ENCODE measurements at regions not wholly inside any gene's neighbourhood (a gene's known extent, or its start where the extent isn't known, plus 50 kb on each side); places are given as distances from the start of the nearest gene placed in this dataset.

GRCh38 chr5:68010740-68011139 is 204.8 kb upstream of the PIK3R1 start:
- H3K23ac ChIP-seq (ENCODE audit: insufficient read length, low read depth, low read length) = no peak overlapping the region
- Mint-ChIP-seq H3K27ac (no peak overlapping the region), H3K27me3 (ENCODE audit: low read depth) (no peaks in the 10 kb centered on the region), H3K9me3 (peaks cover 0 to 9% of the 10 kb centered on the region in 2 experiments; a peak in 3 of 5 replicates), H3K36me3 (ENCODE audit: insufficient read depth in 1 of 3, low read depth in 3 of 3) (peaks cover 0 to 2% (median 0%) of the 10 kb centered on the region in 3 experiments; a peak in 1 of 7 replicates), H3K4me1 (no peaks in the 10 kb centered on the region), H3K4me3 (no peak overlapping the region)
- H3K27me3 ChIP-seq (ENCODE audit: insufficient read depth, low read length) = no peaks in the 10 kb centered on the region
- no peaks in the 10 kb centered on the region for H3K79me1 ChIP-seq (ENCODE audit: insufficient read depth, low read depth, low read length, poor library complexity, severe bottlenecking)
- H3K18ac ChIP-seq (ENCODE audit: insufficient read length, low read depth, low read length) = no peak overlapping the region
- H2BK120ac ChIP-seq (ENCODE audit: low read depth, low read length, poor library complexity, severe bottlenecking) = no peak overlapping the region
- H4K91ac ChIP-seq (ENCODE audit: insufficient read length, low read depth, low read length) = no peak overlapping the region
- H3K9ac ChIP-seq (ENCODE audit: extremely low read depth, insufficient read length, low read length) = no peak overlapping the region
- no peaks in the 10 kb centered on the region for H3K9me3 ChIP-seq (ENCODE audit: control insufficient read depth, low read depth, low read length)
- no peak overlapping the region for H2AFZ ChIP-seq (ENCODE audit: low read length)
- no peak overlapping the region for H2AK5ac ChIP-seq (ENCODE audit: insufficient read length, low read length)
- H3K14ac ChIP-seq (ENCODE audit: insufficient read depth, low read length) = no peak overlapping the region; the same call in 1 of the 2 replicates
- H3K27ac ChIP-seq (ENCODE audit: insufficient read length, low read depth, low read length) = no peak overlapping the region
- no peak overlapping the region for H2BK15ac ChIP-seq (ENCODE audit: low read depth, low read length)
- no CpG with 5 or more reads among the region's 2 CpGs for WGBS (ENCODE audit: extremely low coverage, insufficient read length, low lambda C conversion rate)
- H4K8ac ChIP-seq (replicated peaks; ENCODE audit: insufficient read length, low read depth, low read length) = no peak overlapping the region
- no peak overlapping the region for H3T11ph ChIP-seq (ENCODE audit: low read length)
- H2BK12ac ChIP-seq (ENCODE audit: insufficient read length, low read depth, low read length) = no peak overlapping the region
- H3K4ac ChIP-seq (ENCODE audit: low read depth, low read length) = no peak overlapping the region
- no peaks in the 10 kb centered on the region for H4K20me1 ChIP-seq (ENCODE audit: control insufficient read depth, insufficient read depth, insufficient read length)
- H3K79me2 ChIP-seq (ENCODE audit: insufficient read depth, low read length) = no peaks in the 10 kb centered on the region
- no peak overlapping the region for H3K56ac ChIP-seq (ENCODE audit: insufficient read length, low read depth, low read length)
- H3K4me2 ChIP-seq (ENCODE audit: insufficient read depth, insufficient read length, low read length) = no peak overlapping the region
- H2BK5ac ChIP-seq (ENCODE audit: insufficient read length, low read length) = no peak overlapping the region
- no peaks in the 10 kb centered on the region for H3K4me1 ChIP-seq (ENCODE audit: insufficient read depth, low read length)
- H4K5ac ChIP-seq (ENCODE audit: insufficient read length, low read depth, low read length) = no peak overlapping the region
- H2BK20ac ChIP-seq (ENCODE audit: low read depth, low read length, poor library complexity, severe bottlenecking) = no peak overlapping the region
- DNase-seq = no peak
- no peak for TF ChIP-seq CTCF (conservative IDR thresholded peaks at IDR 0.05)
- no peaks in the 10 kb centered on the region for H3K23me2 ChIP-seq (ENCODE audit: insufficient read length, low read depth, low read length, poor library complexity, severe bottlenecking)
